Fibroblast of villous mesenchyme (primary cell): ENCODE measurements at regions not wholly inside any gene's neighbourhood (a gene's known extent, or its start where the extent isn't known, plus 50 kb on each side); places are given as distances from the start of the nearest gene placed in this dataset.
"Not testable (repeated sequence)": the region's sequence is repeated elsewhere in the genome, so short reads cannot be mapped to it uniquely, and the experiment has no call there.

Experiments used
- DNase-seq: peaks from one replicate; pipeline ENCODE4 v3.0.0-alpha.2; 2010; ENCODE audit warnings: low read depth
- H3K4me3 ChIP-seq: 2 replicates; pipeline ENCODE4 v1.5.1; 2011; ENCODE audit warnings: low read depth, mild to moderate bottlenecking, low read length
- CTCF ChIP-seq: IDR thresholded peaks from 2 replicates; pipeline ENCODE4 v1.5.1; 2012; ENCODE audit warnings: low read depth, mild to moderate bottlenecking, low read length; ENCODE audit not compliant: insufficient read depth

- H3K4me3 ChIP-seq, result no peak overlapping the region
- DNase-seq, result peak; percentile 26
- no peak for TF ChIP-seq CTCF
These were observed 453.4 kb upstream of the SPTLC3 start for GRCh38 chr20:12555369-12555768.

GRCh38 chr20:12555849-12556248 lies 452.9 kb upstream of the SPTLC3 start:
- not testable (repeated sequence) for H3K4me3 ChIP-seq, DNase-seq

GRCh38 chr20:12557224-12557623 lies 451.5 kb upstream of the SPTLC3 start:
- DNase-seq, result no peak
- H3K4me3 ChIP-seq, result no peak overlapping the region
- no peak for TF ChIP-seq CTCF

GRCh38 chr20:12564979-12565378 lies 443.8 kb upstream of the SPTLC3 start:
- TF ChIP-seq CTCF, result no peak
- DNase-seq, result no peak

GRCh38 chr20:12566596-12566995 lies 442.2 kb upstream of the SPTLC3 start:
- no peak overlapping the region for H3K4me3 ChIP-seq
- TF ChIP-seq CTCF, result no peak
- no peak for DNase-seq

More at GRCh38 chr20:12564979-12565378, 443.8 kb upstream of the SPTLC3 start:
- no peak overlapping the region for H3K4me3 ChIP-seq

- DNase-seq, result peak; percentile 17
- peak; percentile 49 for TF ChIP-seq CTCF
These were observed 438.4 kb upstream of the SPTLC3 start for GRCh38 chr20:12570371-12570770.

GRCh38 chr20:12573442-12573841 lies 435.3 kb upstream of the SPTLC3 start:
- TF ChIP-seq CTCF, result no peak

More at GRCh38 chr20:12570371-12570770, 438.4 kb upstream of the SPTLC3 start:
- H3K4me3 ChIP-seq, result no peak overlapping the region

More at GRCh38 chr20:12573442-12573841, 435.3 kb upstream of the SPTLC3 start:
- DNase-seq, result no peak
- H3K4me3 ChIP-seq, result no peak overlapping the region
